ENCODE measurements at regions not wholly inside any gene's neighbourhood (a gene's known extent, or its start where the extent isn't known, plus 50 kb on each side); places are given as distances from the start of the nearest gene placed in this dataset.

GRCh38 chr18:2400701-2401196, 170.6 kb downstream of the METTL4 start:
- TF ChIP-seq GATA3 (IDR thresholded peaks at IDR 0.05; ENCODE audit: low read depth, low read length) (no peak), GATA2 (IDR thresholded peaks at IDR 0.05; ENCODE audit: low read depth, low read length) (no peak)
